KBM-7 (cell line): ENCODE measurements at regions not wholly inside any gene's neighbourhood (a gene's known extent, or its start where the extent isn't known, plus 50 kb on each side); places are given as distances from the start of the nearest gene placed in this dataset.

ENCODE experiments used
- DNase-seq: peaks from one replicate; pipeline ENCODE4 v3.0.0-alpha.2; 2015
- in situ Hi-C: fragments of 300-500 bp; cut with MboI; formaldehyde crosslinking; loops from 2 replicates; pipeline ENCODE4 v1.14.3; 2020; ENCODE audit warnings: low sequenced_read_pairs, low pct_unique_long_range_greater_than_20kb, mixed read lengths

DNA sequence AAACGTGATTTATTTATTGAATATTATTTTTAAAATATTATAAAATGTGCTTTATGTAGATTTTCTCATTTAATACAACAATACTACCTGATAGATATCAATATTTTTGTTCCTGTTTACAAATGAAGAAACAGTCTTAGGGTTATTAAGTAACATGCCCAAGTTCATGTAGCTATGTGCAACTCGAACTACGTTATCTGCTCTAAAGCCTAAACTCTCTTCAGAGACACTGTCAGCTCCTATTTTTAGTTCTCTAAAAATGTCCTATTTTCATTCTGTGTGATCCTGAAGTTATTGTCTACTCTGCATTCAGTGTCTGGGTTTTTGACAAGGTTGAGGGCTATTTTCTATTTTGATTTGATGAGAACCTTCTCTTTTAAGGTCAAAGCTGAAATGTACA, 550.1 kb upstream of the B3GALT2 start:
- no peak for DNase-seq
- in situ Hi-C loops = no loop called here

DNA sequence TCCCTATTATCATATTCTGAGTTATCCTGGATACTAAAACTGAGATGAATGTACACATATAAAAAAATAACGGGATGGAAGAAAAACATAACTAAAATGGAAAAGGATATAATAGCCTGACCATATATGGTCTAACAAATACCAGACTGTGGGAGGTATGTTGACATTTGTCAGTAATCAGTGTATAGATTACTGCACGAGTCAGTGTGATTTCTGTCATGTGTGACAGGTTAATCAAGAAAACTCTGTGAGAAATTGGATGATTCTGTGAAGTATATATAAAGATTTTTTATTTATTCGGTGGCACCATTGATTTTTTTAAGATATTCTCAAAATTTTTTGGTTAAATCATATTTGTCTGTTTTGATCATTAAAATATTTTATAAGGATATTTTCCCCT, 547.3 kb upstream of the B3GALT2 start:
- in situ Hi-C loops = no loop called here
- DNase-seq = no peak

DNA sequence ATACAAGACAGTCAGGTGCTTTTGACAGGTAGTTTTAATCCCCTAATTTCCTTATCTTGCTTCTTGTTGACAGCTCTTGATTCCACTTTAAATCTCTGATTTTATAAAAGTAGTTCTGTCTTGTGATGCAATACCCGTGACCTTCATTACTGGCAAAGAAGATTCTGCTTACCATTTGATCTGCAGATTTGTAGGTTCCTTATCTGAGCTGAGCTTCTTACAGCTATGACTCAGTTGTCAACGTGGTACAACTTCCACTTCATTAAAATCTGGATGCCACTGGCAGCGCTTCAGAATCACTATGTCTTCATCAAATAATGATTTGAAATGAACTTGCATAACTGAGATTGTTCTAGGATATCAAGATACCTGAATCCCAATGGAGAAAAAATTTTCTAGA, 543.6 kb upstream of the B3GALT2 start:
- DNase-seq = no peak
- in situ Hi-C loops = no loop called here

DNA sequence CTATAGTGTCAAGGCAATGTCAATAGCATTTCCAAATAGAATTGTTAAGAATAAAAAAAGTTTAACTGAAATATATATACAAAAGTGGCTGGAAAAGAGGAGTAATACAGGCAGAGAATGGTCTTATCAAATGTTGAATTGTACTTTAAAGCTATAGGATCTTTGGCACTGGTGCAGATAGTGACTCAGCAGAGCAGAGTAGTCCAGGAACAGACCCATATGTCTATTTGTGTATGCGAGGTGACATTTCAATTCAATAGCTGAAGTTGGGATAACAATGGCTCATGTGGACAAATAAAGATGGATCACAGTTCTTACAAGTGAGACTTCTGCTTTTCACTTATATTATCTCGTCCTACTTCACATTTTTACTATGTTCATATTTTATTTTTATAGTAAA, 543.0 kb upstream of the B3GALT2 start:
- in situ Hi-C loops = no loop called here
- no peak for DNase-seq

DNA sequence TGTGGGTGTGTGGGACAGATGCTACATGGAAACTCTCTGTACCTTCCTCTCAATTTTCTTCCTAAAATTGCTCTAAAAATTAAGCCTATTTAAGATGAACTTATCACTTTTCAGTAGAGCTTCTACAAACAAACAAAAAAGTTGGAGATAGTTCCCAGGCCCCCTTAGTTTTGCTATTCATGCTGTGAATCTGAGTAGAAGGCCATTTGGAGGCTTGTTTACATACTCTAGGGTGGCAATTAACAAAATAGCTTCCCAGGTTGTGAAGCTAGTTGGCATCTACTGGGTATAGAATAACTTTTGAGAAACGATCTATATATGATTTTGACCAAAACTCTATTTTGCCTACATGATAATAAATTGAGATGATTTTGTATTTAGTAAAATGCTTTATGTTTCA, 541.4 kb upstream of the B3GALT2 start:
- DNase-seq = no peak
- in situ Hi-C loops = no loop called here

DNA sequence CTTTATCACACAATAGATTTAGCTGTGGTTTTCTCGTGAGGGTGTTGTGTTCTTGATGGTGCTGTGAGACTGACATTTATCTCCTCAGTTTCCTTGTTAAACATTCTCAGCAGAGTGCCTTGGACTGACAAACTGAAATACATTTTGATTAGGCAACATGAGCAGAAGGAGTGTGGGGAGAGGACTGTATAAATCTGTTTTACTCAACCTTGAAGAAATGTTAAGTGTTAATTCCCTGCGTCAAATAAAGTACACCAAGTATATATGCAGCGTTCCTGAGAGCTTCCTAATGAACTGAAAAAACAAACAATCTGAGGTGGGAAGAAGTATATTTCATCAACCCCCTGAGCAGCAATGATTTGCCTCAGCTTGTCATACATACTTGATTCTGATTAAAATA, 540.3 kb upstream of the B3GALT2 start:
- no peak for DNase-seq
- in situ Hi-C loops = no loop called here

DNA sequence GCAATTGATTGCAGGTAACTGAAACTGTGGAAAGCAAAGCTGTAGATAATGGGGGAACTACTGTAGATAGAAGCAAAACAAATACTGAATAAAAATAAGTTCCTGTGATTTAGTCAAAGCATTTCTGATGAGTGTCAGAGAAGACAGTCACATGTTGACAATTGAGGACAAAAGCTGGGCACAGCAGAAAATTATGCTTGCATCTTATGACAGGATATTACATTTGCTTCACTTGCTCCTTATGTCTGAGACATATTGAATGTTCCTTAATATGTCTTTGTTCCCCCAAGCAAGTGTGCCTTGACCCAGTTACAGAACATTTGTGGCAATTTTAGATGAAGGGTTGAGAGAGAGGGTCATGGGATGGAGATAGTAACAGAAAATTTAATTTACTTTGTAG, 526.0 kb upstream of the B3GALT2 start:
- in situ Hi-C loops = no loop called here
- no peak for DNase-seq

DNA sequence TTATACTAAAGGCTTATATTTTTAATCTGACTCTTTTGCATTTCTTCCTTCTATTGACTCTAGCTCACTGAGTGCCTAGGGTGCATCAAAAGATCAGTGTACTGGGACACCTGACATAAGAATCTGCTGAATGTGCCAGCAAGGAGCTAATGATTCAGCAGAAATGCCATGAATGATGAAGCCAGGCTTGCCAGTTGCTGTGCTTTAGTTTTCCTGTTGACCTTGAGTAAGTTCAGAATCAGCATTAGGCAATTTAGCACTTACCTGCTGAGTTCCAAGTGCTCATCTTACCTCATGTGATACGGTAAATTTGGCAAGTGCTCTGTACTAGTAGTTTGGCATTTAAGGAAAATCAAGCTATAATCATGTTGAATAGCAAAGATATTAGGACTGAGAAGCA, 523.2 kb upstream of the B3GALT2 start:
- in situ Hi-C loops = no loop called here
- DNase-seq = no peak

DNA sequence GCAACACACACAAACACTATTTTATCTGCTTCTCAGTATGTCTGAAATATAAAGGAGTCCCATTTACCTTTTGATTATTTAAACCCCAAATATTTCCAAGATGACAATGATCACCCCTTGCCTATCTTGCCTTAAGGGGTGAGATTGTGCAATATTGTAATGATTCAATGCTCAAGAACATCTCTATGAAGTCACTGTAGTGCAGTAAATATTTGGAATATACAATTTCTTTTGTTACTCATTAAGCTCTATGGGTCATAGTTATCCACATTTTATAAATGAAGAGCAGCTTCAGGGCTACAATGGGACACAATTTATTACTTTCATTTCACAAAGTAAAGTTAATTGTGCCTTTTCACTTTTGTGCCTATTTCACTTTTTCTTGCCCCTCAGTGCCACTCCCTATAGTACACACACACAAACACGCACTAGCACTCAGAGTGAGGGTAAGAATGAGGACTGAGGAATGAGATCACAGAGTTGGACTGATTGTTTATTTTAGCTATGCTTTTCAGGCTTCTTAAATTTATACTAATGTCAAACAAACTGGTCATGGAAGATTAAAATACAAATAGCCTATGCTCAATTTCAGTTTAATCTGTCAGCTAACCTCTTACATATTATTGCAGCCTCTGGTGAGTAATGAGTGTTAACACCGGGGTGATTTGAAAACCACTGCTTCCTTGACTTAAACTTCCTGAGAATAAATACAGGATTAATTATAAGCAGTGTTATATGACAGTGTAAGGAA, 521.0 kb upstream of the B3GALT2 start:
- in situ Hi-C loops = no loop called here
- no peak for DNase-seq

DNA sequence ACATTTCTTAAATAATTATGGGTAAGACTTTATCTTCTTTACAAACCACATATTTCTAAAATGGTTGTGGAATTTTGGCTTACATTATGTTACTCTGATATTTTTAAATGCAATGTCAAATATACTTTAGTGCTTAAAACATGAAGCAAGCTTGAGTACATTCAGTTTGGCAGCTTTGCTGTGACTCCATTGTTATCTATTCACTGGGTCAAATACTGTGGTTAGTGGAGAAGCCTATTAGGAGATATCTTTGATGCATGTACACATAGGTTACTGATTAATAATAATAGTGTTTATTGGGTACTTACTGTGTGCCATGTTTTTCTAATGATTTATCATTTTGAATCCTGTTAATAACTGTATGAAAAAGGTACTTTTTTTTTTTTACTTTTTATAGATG, 520.4 kb upstream of the B3GALT2 start:
- no peak for DNase-seq

DNA sequence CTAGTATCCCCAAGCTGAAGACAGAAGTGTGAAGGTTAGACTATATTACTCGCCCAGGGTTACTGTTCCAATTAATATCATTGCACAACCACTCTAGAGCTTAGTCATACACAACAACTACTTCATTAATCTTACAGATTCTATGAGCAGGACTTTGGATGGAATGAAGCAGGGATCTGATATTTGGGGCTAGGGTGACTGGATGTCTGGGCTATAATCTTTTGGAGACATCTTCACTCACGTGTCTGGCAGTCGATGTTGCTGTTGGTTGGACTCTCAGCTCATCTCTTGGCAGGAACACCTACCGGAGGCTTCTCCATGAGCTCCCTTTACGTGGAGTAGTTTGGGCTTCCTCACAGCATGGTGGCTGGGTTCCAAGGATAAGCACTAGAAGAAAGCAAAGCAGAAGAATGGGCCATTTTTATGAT, 519.2 kb upstream of the B3GALT2 start:
- DNase-seq = no peak
- in situ Hi-C loops = no loop called here

More for the DNA sequence above, 520.4 kb upstream of the B3GALT2 start:
- in situ Hi-C loops = no loop called here

DNA sequence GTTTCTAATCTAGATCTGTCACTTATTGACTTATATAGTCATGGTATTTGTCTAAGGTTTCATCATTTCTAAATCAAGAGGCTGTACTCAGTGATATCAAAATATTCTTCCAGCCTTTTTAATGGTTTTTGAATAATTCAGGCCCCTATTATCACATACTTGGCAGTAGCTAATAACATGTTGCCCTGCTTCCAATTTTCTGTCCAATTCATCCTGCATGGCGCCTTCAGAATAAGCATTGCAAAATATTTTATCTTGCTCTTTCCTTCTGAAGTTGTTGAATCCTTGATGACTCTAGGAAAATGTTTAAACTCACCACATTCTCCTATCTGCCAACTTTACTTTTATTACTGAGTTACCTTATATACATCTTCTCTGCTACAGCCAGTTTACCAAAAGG, 517.2 kb upstream of the B3GALT2 start:
- in situ Hi-C loops = no loop called here
- no peak for DNase-seq

DNA sequence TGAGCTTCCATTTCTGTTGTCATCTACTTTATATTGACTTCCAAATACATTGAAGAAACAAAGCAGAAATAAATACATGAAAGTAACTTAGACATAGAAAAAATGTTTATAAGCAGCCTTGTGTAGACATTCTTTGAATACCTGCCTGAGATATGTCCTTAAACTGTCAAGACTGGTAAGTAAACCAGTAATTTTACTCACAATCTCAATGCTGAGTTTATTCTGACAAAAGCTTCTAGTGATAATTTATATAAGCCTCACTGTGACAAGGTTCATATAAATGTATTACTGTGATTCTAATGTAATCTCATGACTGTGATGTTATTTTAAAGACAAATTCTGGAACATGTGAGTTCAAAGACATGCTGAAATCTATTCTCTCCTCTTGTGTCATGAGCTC, 516.7 kb upstream of the B3GALT2 start:
- DNase-seq = no peak
- in situ Hi-C loops = no loop called here

DNA sequence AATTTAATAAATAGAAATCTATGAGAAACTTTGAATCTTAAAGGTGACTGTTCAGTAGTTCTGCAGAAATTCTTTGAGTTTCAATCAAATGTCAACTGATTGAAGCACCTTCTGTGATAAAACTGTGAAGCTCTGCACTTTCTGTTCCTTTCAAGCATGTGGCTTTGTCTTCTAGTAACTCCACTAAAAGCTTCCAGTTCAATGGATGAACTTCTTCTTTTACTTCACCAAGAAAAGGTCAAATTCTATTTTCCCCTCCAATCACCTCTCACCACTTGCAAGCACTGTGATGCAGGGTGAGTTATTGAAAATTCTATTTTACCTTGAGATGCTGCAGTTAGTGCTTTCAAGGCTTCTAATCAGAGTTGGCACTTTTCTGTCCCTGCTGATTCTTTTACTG, 515.3 kb upstream of the B3GALT2 start:
- no peak for DNase-seq
- in situ Hi-C loops = no loop called here

DNA sequence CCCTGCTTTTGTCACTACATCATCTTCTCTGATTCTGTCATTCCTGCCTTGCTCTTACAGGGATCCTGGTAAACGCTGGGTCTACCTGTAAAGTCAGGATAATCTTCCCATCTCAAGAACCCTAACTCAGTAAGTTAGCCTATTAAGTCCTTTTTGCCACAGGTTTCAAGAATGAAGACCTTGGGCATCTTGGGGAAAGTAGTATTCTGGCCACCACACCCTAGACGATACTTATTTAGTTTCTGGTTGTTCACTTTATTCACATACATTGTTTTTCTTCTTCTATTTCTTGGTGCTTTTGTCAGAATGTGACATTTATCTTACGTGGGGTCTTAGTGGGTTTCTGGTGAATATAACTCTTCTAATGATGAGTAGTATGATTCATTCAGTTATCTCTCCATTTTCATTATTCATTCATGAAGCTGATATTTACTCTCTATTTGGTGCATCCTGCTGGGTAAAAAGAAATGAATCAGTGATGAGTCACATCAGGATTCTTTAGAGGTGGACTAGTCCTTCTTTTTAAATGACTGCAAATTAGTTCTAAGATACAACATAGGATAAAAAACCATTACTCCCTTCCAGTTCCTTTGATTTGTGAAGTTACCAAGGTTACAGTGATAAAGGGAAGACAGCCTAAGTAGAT, 514.4 kb upstream of the B3GALT2 start:
- DNase-seq = no peak
- in situ Hi-C loops = no loop called here

DNA sequence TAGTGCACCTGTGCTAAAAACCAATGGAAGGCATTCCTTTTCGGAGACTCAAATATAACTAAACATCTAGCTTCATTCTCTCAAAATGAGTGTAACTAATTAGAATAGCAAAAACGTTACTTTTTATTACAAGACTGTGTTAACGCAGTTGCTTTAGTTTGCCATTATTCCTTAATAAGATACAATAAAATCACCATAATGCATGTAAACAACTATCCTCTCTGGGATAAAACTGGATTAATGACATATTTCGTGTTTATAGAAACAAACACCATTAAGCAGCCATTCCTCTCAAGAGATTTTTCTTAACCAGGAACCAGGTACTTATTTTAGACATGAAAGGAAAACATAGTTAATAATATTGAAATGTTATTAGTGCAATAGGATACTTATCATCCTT, 512.8 kb upstream of the B3GALT2 start:
- in situ Hi-C loops = no loop called here
- no peak for DNase-seq

DNA sequence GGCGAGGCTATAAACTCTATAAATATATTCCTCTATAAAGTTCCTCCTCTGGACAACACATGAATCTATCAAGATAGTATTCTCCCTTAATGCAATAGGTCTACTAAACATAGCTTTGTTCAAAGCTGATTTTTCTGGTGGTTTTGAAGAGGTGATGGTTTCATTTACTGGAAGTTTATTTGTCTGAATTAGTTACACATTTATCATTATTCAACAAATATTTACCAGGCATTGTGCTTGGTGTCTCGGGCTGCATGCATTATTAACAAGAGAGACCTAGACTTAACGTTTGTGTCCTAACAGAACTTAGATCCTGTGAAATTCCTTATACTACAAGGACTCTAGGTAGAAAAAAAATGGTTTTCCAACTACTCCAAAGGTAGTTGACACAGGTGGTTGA, 511.4 kb upstream of the B3GALT2 start:
- in situ Hi-C loops = no loop called here
- DNase-seq = no peak

DNA sequence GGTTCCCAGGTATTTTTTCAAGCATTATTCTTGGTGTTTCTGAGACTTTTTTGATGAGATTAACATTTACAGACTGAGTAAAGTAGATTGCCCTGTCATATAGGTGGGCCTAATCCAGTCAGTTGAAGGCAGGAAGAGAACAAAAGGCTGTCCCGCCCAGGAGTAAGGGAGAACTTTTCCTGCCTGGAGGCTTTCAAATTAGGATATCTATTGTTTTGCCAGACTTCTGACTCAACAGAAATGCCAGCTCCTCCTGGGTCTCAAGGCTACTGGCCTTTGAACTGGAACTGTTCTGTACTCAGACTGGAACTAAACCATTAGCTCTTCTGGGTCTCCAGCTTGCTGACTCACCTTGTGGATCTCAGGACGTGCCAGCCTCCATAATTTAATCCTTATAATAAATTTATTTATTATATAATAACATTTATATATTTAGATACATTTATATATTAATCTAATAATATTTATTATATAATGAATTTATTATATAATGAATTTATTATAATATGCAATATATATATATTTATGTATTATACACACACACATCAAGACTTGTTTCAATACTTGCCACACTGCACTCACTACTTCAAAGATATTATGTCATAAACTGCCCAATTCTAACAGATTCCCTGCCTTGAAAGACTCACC, 510.8 kb upstream of the B3GALT2 start:
- no peak for DNase-seq

DNA sequence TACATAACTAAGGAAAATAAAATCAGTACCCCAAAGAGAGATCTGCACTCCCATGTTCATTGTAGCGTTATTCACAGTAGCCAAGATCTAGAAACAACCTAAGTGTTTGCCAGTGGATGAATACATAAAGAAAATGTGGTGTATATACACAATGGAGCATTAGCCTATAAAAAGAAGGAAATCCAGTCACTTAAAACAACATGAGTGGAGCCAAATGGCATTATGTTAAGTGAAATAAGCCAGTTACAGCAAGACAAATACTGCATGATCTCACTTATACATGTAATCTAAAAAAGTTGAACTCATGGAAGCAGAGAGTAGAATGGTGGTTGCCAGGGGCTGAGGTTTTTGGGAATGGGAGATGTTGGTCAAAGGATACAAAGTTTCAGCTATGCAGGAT, 508.3 kb upstream of the B3GALT2 start:
- in situ Hi-C loops = no loop called here
- no peak for DNase-seq

More for the DNA sequence above, 510.8 kb upstream of the B3GALT2 start:
- in situ Hi-C loops = no loop called here

DNA sequence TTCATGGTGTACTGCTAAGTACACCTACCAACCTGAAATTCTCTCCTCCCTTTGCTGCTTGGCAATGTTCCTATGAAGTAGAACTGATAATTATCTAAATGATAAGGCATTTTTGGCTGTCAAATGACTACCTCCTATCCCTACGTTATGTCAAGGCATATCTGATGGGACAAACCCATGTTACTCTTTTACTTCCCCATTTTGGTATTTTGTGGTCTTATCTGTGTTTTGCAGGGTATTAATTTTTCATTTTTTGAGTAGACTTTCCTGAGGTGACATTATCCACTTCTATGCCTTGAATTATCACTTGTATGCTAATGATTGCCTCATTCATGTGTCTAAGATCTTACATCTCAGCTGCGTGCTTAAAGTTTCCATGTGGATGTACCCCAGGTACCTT, 499.6 kb upstream of the B3GALT2 start:
- peak; percentile 95 for DNase-seq
- in situ Hi-C loops = no loop called here

DNA sequence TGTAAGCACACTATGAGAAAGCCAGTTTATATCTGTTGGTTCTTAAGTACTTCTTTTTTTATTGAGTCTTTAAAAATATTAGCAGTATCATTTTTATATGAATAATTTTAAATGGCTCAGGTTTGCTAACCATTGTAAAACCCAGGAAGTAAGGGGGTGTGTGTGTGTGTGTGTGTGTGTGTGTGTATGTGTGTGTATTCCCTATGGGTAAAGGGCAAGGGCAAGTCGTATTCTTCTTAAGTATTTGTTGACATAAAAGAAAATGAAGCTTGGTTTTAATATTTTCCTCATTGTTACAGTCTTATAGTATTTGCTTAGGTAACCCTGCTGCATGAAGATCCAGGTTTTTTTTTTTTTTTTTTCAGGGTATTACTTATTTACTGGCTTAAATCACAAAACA, 495.0 kb upstream of the B3GALT2 start:
- no peak for DNase-seq
- in situ Hi-C loops = no loop called here
